ENCODE measurements at regions not wholly inside any gene's neighbourhood (a gene's known extent, or its start where the extent isn't known, plus 50 kb on each side); places are given as distances from the start of the nearest gene placed in this dataset.
"Not testable (repeated sequence)": the region's sequence is repeated elsewhere in the genome, so short reads cannot be mapped to it uniquely, and the experiment has no call there.

DNA sequence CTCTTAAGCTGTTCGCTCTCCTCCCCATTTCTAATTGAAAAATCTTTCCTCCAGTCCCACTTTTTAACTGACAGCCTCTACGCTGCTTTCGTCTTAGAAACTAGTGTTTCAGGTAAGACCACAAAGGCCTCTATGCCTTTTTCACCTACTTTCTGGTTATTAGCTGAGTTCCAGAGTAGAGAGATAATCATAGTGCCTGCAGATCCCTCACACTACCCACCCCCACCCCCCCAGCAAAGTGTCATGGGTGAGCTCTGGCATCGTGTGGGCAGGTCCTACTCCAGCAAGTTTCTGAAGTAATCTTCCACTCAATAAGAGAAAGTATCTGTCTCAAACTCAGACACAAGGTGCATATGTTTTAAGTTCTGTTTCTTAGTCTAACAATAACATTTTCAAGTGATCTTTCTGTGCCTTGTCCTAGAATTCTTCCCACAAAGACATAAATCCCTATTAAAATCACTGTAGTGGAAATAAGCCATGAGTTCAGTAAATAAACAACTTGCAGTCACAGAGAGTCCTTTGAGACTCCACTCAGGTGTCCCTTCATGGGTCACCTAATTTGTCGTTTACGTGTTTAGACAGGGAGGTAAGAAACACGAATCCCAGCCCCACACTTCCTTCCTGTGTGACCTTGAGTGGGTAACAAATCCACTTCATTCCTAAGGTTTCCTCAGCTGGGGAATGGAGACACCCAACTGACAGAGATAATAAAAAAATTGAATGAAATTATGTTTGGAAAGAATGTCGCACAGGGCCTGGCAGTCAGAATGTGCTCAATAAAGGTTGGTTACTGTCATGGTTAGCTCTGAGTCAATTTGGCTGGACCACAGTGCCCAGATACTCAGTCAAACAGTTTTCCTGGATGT is 228.9 kb upstream of the CAND1 start:
- DNase-seq (ENCODE audit: low spot score) = no peak

DNA sequence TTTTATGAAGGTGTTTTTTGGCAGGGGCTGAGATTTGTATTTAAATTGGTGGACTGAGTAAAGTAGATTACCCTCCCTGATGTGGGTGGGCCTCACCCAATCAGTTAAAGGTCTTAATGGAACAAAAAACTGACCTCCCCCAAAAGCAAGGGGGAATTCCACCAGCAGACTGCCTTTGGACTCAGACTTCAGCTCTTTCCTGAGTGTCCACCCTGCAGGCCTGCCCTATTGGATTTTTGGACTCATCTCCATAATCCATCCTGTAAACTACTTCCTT is 228.4 kb upstream of the CAND1 start:
- DNase-seq (ENCODE audit: low spot score) = no peak

DNA sequence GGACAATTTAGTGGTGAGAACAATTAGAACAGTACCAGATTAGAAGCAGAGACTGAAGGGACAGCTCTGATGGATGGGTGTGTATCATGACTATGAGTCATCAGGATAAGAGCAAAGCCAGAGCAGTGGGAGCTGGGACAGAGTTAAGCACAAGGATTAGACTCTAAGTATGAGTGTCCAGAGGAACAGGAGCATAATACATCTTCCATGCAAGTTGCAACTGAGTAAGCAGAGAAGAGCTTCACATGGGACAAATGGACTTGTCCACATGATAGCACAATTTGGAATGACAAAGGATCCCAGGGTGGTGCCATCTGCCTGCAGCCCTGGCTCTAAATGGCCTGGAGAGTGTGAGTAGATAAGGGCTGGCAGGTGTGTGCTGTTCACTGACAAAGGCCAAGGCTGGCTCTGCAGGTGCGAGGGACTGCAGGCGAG is 226.4 kb upstream of the CAND1 start:
- peak; percentile 83 for DNase-seq (ENCODE audit: low spot score)

DNA sequence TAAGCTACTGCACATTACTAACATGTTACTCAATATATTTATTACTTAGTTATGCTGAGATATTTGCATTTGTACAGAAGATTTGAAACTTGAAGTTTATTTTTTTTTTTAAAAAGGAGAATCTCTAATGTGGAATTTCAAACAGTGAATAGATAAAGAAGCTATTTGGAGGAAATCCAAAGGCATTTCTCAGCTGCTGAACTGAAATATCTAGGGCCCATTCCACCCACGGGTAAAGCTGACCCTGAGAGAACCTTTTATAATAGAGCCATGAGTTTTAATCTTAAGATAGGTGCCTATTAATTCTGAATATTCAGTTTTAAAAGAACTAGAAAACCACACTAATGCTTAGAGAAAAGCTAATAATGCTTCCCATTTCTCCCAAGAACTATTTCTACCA is 225.4 kb upstream of the CAND1 start:
- DNase-seq (ENCODE audit: low spot score) = no peak

DNA sequence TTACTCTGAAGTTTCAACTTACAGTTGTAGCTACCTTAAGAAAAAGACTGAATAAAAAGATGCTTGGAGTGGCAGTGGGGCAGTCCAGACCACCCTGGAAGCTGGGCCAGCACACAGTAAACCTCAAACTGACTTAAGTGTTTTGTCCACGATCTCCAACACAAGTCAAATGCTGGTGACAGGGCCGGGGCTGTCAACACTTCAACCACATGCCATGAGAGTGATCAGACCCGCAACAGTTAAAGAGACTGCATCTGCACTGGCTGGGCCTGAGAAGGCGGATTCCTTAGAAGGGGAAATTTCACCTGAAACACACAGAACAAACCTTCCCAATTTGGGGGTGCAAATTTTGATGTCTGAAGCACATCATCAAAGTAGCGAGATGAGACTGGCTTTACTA is 223.5 kb upstream of the CAND1 start:
- no peak for DNase-seq (ENCODE audit: low spot score)

DNA sequence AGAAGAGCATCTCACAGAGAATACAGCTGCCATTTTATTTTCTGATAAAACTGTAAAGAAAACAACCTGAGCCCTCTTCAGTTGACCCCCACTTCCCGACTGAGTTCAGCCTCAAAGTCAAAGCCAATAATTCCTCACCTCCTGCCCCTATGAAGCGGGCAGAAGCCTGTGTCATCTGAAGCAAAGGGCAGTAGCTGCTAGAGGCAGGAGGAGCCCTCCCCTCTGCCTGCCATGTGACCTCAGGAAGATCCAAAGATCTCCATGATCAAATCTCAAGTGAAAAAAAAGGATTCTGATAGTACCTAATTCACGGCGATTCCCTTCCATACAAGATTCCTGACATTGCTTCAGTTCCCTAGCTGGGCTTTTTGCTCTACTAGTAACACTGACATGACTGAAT is 223.1 kb upstream of the CAND1 start:
- DNase-seq (ENCODE audit: low spot score) = no peak

DNA sequence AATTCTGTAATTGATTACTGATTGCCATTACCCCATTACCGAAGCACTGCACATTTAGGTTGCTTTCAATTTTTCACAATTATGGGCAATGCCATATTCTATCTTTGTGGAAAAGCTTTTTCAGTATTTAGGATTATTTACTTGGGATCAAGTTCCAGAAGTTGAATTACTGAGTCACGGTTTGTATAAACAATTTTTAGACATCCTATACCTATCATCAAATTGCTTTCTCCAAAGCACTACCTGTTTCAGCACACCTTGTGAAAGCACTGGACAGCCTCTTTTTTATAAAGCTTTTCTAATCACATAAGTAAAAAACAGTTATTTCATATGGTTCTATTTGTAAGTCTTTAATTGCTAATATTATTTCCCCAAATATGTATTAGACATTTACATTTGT is 221.5 kb upstream of the CAND1 start:
- no peak for DNase-seq (ENCODE audit: low spot score)

DNA sequence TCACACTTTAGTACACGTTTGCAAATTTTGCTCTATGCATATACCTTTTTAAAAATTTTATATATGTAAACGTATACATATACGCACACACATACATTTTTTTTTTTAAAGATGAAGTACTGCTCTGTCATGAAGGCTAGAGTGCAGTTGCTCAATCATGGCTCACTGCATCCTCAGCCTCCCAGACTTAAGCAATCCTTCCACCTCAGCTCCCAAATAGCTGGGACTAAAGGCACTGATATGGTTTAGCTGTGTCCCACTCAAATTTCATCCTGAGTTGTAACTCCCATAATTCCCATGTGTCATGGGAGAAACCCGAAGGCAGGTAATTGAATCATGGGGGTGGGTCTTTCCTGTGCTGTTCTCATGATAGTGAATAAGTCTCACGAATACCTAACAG is 220.8 kb upstream of the CAND1 start:
- DNase-seq (ENCODE audit: low spot score) = no peak

DNA sequence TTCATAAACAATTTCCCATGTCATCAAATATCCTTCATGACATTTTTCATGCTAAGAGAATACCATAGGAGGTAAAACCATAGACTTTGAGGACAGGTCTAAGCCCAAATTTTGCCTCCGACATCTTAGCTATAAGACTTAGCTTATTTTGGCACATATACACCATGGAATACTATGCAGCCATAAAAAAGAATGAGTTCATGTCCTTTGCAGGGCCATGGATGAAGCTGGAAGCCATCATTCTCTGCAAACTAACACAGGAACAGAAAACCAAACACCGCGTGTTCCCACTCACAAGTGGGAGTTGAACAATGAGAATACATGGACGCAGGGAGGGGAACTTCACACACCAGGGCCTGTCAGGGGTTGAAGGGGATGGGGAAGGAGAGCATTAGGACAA is 220.0 kb upstream of the CAND1 start:
- DNase-seq (ENCODE audit: low spot score) = not testable (repeated sequence)

DNA sequence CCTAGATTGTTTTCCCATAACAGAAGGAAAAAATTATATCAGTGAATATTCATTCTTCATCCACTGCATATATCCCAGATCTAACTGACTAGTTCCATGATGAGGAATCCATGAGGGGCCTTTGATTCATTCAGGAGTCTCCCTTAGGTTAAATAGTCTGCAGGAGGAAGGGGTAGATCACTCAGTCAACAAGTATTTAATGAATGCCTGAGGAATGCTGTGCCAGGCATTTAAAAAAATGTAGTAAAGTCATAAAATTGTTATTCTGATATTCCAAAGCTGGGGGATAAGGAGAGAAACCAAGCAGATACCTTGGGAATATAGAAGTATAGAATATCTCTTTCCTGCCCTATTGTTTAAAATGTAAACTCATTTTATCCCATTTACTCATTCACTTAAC is 216.2 kb upstream of the CAND1 start:
- DNase-seq (ENCODE audit: low spot score) = peak; percentile 45

DNA sequence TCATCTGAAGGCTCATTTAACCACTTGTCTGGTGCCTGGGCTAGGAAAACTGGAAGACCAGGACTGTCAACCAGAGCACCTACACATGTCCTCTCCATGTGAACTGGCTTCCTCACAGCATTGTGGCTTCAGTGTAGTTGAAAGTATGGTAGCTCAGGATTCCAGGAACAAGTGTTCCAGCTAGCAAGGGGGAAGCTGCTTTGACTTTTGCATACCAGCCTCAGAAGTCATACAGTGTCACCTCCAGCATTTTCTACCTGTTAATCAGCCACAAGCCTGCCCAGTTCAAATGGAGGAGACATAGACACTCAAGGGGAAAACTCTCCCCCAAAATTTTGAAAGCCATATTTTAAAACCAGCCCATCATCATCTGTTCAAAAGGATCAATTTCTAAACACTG is 212.8 kb upstream of the CAND1 start:
- no peak for DNase-seq (ENCODE audit: low spot score)

DNA sequence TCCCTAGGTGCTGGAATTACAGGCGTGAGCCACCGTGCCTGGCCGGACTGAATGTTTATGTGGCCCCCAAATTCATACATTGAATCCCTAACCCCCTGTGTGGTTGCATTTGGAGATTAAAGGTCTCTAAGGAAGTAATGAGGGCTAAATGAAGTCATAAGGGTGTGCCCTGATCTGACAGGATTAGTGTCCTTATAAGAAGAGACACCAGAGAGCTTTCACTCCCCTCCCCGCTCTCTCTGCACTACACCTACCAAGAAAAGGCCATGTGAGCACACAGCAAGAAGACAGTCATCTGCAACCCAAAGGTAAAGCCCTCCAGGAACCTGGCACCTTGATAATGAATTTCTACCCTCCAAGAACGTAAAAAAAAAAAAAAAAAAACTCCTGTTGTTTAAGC is 212.1 kb upstream of the CAND1 start:
- no peak for DNase-seq (ENCODE audit: low spot score)

DNA sequence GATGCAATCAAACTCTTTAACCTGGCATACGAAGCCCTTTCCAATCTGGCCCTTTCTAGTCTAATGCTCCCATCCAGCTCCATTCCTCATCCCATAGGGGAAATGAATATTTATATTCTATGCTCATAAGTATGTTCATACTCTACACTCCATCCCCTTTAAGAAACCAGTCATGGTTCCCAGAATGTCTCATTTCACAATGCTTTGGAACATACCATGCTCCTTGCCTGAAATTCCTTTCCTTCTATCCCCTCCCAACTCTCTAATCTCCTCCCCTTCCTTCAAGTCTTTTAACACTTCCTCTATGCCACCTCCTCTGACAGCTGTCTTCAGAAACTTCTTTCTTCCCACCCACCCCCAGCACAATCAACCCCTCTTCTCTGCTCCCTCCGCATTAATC is 207.0 kb upstream of the CAND1 start:
- no peak for DNase-seq (ENCODE audit: low spot score)

DNA sequence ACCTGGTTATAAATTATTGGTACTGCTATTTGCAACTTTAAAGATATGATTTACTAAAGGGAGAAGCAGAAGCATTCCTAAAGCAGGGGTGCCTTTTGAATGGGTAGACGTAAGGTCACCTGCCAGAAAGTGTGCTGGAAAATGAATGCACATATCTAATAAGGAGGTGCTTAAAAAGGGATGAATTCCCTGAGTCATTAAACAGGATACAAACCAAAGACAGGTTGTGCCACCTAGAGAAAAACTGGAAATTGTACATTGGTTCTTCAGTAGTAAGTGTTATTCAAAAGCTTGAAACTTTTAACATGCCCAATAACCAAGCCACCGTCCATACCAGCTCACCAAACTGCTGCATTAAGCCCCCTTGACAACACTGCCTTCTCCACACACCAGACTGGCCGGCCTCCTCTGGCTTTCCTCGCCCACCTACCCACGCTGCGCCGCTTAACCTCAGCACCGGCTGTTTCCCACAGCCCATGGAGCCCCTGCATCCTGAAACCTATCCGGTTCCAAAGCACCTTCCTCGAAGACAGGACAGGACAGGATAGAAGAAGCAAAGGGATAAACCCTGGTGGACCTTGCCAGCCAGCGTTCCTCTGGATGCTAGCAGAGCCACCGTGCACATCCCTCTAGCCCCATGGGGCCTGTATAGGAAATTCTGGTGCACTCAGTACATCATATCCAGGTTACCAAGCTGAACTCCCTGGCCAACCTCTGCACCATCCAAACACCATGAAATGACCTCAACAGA is 201.5 kb upstream of the CAND1 start:
- DNase-seq (ENCODE audit: low spot score) = no peak

DNA sequence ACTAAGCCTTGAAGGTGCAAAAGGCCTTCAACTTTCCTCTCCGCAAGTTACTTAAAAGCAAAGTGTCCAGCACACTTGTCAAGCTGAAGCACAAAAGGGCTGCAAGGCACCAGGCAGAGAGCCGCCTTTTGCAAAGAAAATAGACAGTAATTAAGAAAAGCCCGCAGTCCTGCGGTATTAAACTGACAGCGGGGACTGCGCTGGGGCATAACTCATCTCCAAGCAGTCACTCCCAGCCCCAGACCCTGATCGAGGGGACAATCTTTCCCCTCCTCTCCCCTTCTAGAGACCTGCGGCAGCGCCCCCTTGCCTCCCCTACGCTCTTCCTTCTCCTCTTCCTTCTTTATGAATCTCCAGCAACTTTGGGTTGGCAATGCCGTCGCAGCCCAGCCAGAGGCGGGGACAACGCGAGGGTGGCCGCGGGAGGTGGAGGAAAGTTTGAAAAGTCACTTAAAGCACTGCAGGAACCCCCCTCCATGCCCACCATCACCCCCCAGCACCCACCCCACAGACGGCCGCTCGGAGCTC is 200.9 kb upstream of the CAND1 start:
- no peak for DNase-seq (ENCODE audit: low spot score)

DNA sequence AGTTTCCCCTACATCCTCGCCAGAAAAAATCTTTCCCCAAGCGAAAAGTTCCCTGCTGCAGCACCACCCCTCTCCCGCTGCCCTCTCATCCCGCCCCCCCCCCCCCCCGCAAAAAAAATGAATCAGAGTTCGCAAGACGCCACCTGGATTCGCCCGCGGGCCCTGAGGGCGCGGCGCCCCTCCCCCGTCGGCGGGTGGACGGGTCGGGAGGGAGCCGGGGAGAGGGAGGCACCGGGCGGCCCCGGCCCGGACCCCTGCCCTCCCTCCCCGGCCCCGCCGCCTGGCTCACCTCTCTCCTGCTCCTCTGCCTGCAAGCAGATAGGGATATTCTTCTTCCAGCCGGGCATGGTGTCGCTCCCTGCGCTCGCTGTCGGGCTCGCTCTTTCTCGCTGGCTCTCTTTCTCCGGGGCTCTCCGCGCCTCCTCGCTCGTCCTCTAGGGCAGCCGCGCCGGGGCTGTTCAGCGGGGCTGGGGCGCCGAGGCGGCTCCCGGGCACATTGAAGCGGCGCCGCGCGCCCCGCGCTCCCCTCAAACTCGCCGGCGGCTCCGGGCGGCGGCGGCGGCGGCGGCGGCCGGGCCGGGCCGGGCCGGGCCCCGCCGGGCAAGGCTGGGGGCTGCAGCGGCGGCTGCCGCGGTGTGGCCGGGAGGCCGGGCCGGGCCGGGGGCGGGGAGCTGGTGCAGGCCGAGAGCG is 200.3 kb upstream of the CAND1 start:
- DNase-seq (ENCODE audit: low spot score) = peak; percentile 27

DNA sequence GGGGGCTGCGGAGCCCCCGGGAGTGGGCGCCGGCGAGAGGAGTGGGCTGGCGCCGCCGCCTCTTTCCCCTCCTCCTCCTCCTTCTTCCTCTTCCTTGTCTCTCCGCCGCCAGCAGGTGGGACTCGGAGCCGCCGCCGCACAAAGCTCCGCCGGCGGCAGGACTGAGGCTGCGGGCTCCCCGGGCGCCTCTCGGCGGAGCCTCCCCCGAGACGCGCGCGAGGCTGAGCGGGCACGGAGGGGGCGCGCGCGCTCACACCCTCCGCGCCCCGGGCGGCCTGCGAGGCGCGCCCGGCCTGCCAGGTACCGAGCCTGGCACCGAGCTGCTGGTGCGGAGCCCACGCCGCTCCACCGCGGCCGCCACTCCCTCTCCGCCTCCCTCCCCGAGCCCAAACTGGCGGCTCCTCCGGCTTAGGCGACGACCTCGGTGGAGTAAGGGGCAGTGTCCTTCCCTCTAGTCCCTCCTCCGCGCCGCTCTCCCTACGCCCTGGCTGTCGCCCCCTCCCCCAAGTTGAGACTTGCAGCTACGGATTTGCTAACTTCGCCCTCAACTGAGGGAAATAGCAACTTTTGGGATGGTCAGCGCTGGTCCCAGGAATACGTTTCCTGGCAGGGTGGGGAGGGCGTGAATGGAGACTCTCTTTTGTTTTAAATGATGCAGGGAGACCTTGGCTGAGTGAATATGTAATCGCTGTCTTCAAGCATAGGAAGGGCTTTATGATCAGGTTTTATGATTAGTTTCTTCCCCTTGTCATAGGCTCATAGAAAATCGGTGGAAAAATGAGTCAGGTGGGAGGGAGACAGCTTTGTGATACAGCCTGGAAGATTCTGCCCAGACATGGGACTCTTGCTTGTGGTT is 199.5 kb upstream of the CAND1 start:
- no peak for DNase-seq (ENCODE audit: low spot score)

DNA sequence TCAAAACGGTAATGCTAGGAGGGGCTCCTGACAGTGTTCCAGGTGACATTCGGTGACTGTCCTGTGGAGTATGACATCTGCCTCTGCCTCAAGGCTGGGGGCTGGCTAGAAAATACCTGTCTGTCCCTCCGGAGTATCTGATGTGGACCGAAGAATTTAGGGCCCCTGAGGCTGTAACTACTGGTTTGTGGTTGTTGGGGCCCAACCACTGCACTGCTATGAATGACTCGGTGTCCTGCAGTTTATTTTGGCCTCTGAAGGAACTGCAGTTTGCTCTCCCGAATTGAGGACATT is 198.9 kb upstream of the CAND1 start:
- no peak for DNase-seq (ENCODE audit: low spot score)

DNA sequence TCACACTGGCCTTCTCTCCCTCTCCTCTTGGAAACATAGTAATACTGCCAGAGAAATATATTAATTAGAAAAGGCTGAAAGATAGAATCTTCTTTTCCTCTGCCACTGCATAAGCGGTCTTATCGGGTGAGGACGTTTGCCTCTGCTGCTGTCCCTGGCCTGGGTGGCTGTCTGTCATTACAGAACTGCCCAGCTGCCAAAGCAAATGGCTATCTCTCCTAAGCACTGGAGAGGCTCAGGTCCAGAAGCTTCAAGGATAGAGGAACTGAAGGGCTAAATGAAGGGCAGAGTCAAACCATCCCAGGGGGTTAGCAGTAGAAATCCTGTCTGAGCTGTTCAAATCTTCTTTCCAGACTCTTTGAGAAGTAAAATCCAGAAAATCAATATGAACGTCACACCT is 198.6 kb upstream of the CAND1 start:
- no peak for DNase-seq (ENCODE audit: low spot score)

DNA sequence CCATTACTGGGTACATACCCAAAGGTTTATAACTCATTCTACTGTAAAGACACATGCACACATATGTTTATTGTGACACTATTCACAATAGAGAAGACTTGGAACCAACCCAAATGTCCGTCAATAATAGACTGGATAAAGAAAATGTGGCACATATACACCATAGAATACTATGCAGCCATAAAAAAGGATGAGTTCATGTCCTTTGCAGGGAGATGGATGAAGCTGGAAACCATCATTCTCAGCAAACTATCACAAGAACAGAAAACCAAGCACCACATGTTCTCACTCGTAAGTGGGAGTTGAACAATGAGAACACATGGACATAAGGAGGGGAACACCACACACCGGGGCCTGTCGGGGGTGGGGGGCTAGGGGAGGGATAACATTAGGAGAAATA is 196.9 kb upstream of the CAND1 start:
- DNase-seq (ENCODE audit: low spot score) = not testable (repeated sequence)

DNA sequence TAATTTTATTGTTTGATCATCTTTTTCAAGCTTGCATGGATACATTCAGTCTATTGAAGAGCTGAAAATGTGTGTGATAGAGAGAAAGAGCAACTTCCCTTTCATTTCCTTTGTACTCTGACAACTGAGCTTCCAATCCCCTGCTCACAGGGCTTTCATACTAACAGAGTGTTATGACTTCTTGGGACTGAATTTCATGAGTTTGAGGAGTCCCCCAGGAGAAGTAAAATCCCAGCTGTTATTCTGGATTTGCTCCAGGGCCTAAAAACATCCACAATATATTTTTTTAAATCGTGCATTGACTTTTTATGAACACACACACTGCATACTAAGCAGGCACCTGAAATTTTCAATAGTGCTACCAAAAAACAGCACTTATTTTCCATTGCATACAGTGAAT is 195.8 kb upstream of the CAND1 start:
- no peak for DNase-seq (ENCODE audit: low spot score)

DNA sequence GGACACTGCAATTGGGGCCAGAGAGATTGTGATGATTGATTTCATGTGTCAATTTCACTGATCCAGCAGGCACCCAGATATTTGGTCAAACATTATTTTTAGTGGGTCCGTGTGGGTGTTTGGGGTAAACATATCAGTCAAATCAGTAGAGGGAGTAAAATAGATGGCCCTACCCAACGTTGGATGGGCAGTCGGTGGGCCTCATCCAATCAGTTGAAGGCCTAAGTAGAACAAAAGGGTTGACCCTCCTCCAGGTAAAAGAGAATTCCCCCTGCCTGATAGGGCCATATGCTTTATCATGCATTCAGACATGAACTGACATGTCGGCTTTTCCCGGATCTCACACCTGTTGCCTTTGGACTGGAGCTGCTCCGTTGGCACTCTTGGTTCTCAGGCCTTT is 195.1 kb upstream of the CAND1 start:
- DNase-seq (ENCODE audit: low spot score) = no peak

Data from A172 (cell line).